ENCODE measurements at regions not wholly inside any gene's neighbourhood (a gene's known extent, or its start where the extent isn't known, plus 50 kb on each side); places are given as distances from the start of the nearest gene placed in this dataset.

- Histone ChIP-seq H3K27me3 (ENCODE audit: control insufficient read depth, insufficient read depth, low read length) (peaks cover 2% of the 10 kb centered on the region), H3K36me3 (ENCODE audit: control insufficient read depth, insufficient read depth, low read length) (no peaks in the 10 kb centered on the region), H3K9me3 (ENCODE audit: control insufficient read depth, insufficient read depth, low read length) (no peaks in the 10 kb centered on the region), H3K4me1 (ENCODE audit: control insufficient read depth, insufficient read depth, low read length) (no peaks in the 10 kb centered on the region), H3K27ac (ENCODE audit: low read length) (no peak overlapping the region), H3K4me3 (ENCODE audit: low read length) (no peak overlapping the region)
- WGBS (ENCODE audit: insufficient coverage) = 16% methylated on average over 1 of the region's 1 CpG
- intact Hi-C loops (cut with micrococcal nuclease) = no loop called here
- TF ChIP-seq CTCF (IDR thresholded peaks at IDR 0.05) = no peak
- H3K27me3 Mint-ChIP-seq (ENCODE audit: low read depth in 2 of 2) = peaks cover 0 to 8% of the 10 kb centered on the region in 2 donors
- H3K4me1 Mint-ChIP-seq = peaks cover 0 to 5% of the 10 kb centered on the region in 2 donors
- ATAC-seq (no peak), DNase-seq (no peak)
- H3K4me3 Mint-ChIP-seq = no peak overlapping the region
- peaks cover 6% of the 10 kb centered on the region for H3K36me3 Mint-ChIP-seq
- H3K9me3 Mint-ChIP-seq = no peaks in the 10 kb centered on the region
- no peak overlapping the region for H3K27ac Mint-ChIP-seq
Observed at GRCh38 chr4:108555701-108556100, 64.7 kb upstream of the RPL34 start.

GRCh38 chr4:108547682-108548081 is 72.7 kb upstream of the RPL34 start:
- no peak for TF ChIP-seq CTCF (IDR thresholded peaks at IDR 0.05)
- intact Hi-C loops (cut with micrococcal nuclease) = no loop called here
- no peak overlapping the region for H3K27ac Mint-ChIP-seq
- DNase-seq (no peak), ATAC-seq (no peak)
- no peak overlapping the region for H3K27ac ChIP-seq (ENCODE audit: low read length)
- H3K9me3 ChIP-seq (ENCODE audit: control insufficient read depth, insufficient read depth, low read length) = peaks cover 4% of the 10 kb centered on the region
- no peak overlapping the region for H3K4me3 Mint-ChIP-seq
- H3K27me3 ChIP-seq (ENCODE audit: control insufficient read depth, insufficient read depth, low read length) = peaks cover 2% of the 10 kb centered on the region
- H3K9me3 Mint-ChIP-seq = peaks cover 5 to 10% of the 10 kb centered on the region in 2 donors
- H3K4me3 ChIP-seq (ENCODE audit: low read length) = no peak overlapping the region
- no peaks in the 10 kb centered on the region for H3K4me1 ChIP-seq (ENCODE audit: control insufficient read depth, insufficient read depth, low read length)
- peaks cover 40% of the 10 kb centered on the region for H3K36me3 Mint-ChIP-seq
- no peaks in the 10 kb centered on the region for H3K4me1 Mint-ChIP-seq
- peaks cover 0 to 31% of the 10 kb centered on the region in 2 donors for H3K27me3 Mint-ChIP-seq (ENCODE audit: low read depth in 2 of 2)
- H3K36me3 ChIP-seq (ENCODE audit: control insufficient read depth, insufficient read depth, low read length) = no peaks in the 10 kb centered on the region

- 79% methylated on average over 3 of the region's 3 CpGs for WGBS (ENCODE audit: insufficient coverage)
- peaks cover 5 to 10% of the 10 kb centered on the region in 2 donors for H3K9me3 Mint-ChIP-seq
- peaks cover 3 to 37% of the 10 kb centered on the region in 2 donors for H3K27me3 Mint-ChIP-seq (ENCODE audit: low read depth in 2 of 2)
- intact Hi-C loops (cut with micrococcal nuclease) = no loop called here
- no peak for ATAC-seq
- no peak for DNase-seq
- no peak for TF ChIP-seq CTCF (IDR thresholded peaks at IDR 0.05)
- no peak overlapping the region for H3K4me3 Mint-ChIP-seq
- Histone ChIP-seq H3K27ac (ENCODE audit: low read length) (no peak overlapping the region), H3K27me3 (ENCODE audit: control insufficient read depth, insufficient read depth, low read length) (peaks cover 2% of the 10 kb centered on the region), H3K4me3 (ENCODE audit: low read length) (no peak overlapping the region), H3K9me3 (ENCODE audit: control insufficient read depth, insufficient read depth, low read length) (peaks cover 4% of the 10 kb centered on the region), H3K36me3 (ENCODE audit: control insufficient read depth, insufficient read depth, low read length) (no peaks in the 10 kb centered on the region), H3K4me1 (ENCODE audit: control insufficient read depth, insufficient read depth, low read length) (no peaks in the 10 kb centered on the region)
- no peak overlapping the region for H3K27ac Mint-ChIP-seq
- H3K36me3 Mint-ChIP-seq = peaks cover 40% of the 10 kb centered on the region
- H3K4me1 Mint-ChIP-seq = no peaks in the 10 kb centered on the region
Observed at GRCh38 chr4:108546728-108547127, 73.6 kb upstream of the RPL34 start.

- Mint-ChIP-seq H3K4me1 (no peaks in the 10 kb centered on the region), H3K36me3 (peaks cover 29% of the 10 kb centered on the region)
Observed at GRCh38 chr4:108544481-108544880, 75.9 kb upstream of the RPL34 start.

More at GRCh38 chr4:108544481-108544880, 75.9 kb upstream of the RPL34 start:
- Histone ChIP-seq H3K27ac (ENCODE audit: low read length) (no peak overlapping the region), H3K9me3 (ENCODE audit: control insufficient read depth, insufficient read depth, low read length) (peaks cover 4% of the 10 kb centered on the region), H3K27me3 (ENCODE audit: control insufficient read depth, insufficient read depth, low read length) (no peaks in the 10 kb centered on the region), H3K4me3 (ENCODE audit: low read length) (no peak overlapping the region), H3K4me1 (ENCODE audit: control insufficient read depth, insufficient read depth, low read length) (no peaks in the 10 kb centered on the region), H3K36me3 (ENCODE audit: control insufficient read depth, insufficient read depth, low read length) (no peaks in the 10 kb centered on the region)
- Mint-ChIP-seq H3K4me3 (no peak overlapping the region), H3K9me3 (peaks cover 5 to 8% of the 10 kb centered on the region in 2 donors), H3K27me3 (ENCODE audit: low read depth in 2 of 2) (peaks cover 3 to 23% of the 10 kb centered on the region in 2 donors), H3K27ac (no peak overlapping the region)
- WGBS (ENCODE audit: insufficient coverage) = 95% methylated on average over 4 of the region's 4 CpGs
- no peak for DNase-seq
- no peak for TF ChIP-seq CTCF (IDR thresholded peaks at IDR 0.05)
- intact Hi-C loops (cut with micrococcal nuclease) = no loop called here
- no peak for ATAC-seq
